Activated CD8-positive, alpha-beta T cell treated with anti-CD3 and anti-CD28 coated beads, Interleukin-2, amount 10 ng/mL, durations not matched to agents 7 days and 5 days (primary cell): ENCODE measurements at regions not wholly inside any gene's neighbourhood (a gene's known extent, or its start where the extent isn't known, plus 50 kb on each side); places are given as distances from the start of the nearest gene placed in this dataset.
"Not testable (repeated sequence)": the region's sequence is repeated elsewhere in the genome, so short reads cannot be mapped to it uniquely, and the experiment has no call there.

ENCODE experiments used
- ATAC-seq: fragments of 150-1000 bp; cut with Tn5 transposase; one replicate; pipeline ENCODE4 v1.10.0; 2021; ENCODE audit warnings: moderate library complexity
- CTCF ChIA-PET: fragments of 350-600 bp; sonication (Branson Sonifier 250); formaldehyde crosslinking; loops from one replicate; lab custom pipeline; 2021; ENCODE audit warnings: antibody characterized with exemption; lab: Charles Lee
- POLR2A ChIA-PET: fragments of 350-600 bp; sonication (Branson Sonifier 250); formaldehyde crosslinking; loops from one replicate; lab custom pipeline; 2021; ENCODE audit warnings: antibody characterized with exemption; lab: Charles Lee
- DNase-seq: peaks from one replicate; pipeline ENCODE4 v3.0.0-alpha.2; 2020
- H3K27ac Mint-ChIP-seq: one replicate; pipeline ENCODE4 v1.8.0; 2021; ENCODE audit warnings: mild to moderate bottlenecking, mixed read lengths
- H3K27me3 Mint-ChIP-seq: one replicate; pipeline ENCODE4 v1.8.0; 2021; ENCODE audit warnings: low read depth, mixed read lengths
- H3K36me3 Mint-ChIP-seq: one replicate; pipeline ENCODE4 v1.8.0; 2021; ENCODE audit warnings: low read depth, mixed read lengths
- H3K4me1 Mint-ChIP-seq: one replicate; pipeline ENCODE4 v1.8.0; 2021; ENCODE audit warnings: low read depth, mixed read lengths
- H3K4me3 Mint-ChIP-seq: one replicate; pipeline ENCODE4 v1.8.0; 2021; ENCODE audit warnings: mild to moderate bottlenecking, mixed read lengths
- H3K9me3 Mint-ChIP-seq: one replicate; pipeline ENCODE4 v1.8.0; 2022; ENCODE audit warnings: mixed read lengths; ENCODE audit not compliant: insufficient read depth

DNA sequence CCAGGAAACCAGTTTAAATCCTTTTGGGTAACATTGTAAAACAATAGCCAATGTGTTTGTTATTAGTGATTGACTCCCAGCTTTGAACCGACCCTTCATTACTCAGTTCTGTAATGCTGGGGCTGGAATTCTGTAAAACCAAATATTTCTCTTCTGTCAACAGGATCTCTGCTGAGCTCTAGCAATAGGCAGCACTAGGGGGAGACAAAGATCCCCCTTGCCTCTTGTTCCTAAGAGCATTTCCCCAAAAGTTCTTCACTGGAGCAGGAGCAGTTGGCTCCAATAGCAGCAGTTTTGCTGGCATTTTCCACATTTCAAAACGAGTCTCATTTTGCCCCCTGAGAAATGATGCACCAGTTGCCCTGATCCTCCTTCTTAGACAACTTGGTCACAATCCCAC is 1671.1 kb downstream of the MRPL39 start:
- ChIA-PET CTCF (interaction anchor here (0.5 to 2.4 kb wide), 9 partner anchors 8 to 160 kb away, joined by 3 to 9 read pairs (median 3); no protein-coding TSS in a partner anchor), POLR2A (no interaction called here)
- H3K4me3 Mint-ChIP-seq, result no peak overlapping the region
- DNase-seq (no peak), ATAC-seq (no peak)
- peaks cover 10% of the 10 kb centered on the region for H3K4me1 Mint-ChIP-seq
- H3K27me3 Mint-ChIP-seq, result peaks cover 7% of the 10 kb centered on the region
- no peaks in the 10 kb centered on the region for H3K9me3 Mint-ChIP-seq
- H3K36me3 Mint-ChIP-seq, result no peaks in the 10 kb centered on the region
- H3K27ac Mint-ChIP-seq, result no peak overlapping the region

DNA sequence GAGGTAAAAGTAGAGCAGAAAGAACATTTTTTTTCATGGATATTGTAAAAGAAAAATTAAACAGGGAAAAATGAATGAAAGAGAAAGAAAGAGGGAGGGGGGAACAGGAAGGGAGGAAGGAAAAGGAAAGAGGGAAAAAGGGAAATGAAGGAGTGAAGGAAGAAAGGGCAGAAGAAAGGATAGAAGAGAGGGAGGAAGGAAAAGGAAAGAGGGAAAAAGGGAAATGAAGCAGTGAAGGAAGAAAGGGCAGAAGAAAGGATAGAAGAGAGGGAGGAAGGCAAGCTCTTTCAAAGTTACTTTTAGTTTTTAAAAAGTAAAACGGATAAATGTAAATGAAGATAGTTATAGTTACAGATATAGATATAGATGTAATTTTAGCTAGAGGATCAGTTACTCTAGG is 1676.7 kb downstream of the MRPL39 start:
- DNase-seq (no peak), ATAC-seq (no peak)
- Mint-ChIP-seq H3K36me3 (no peaks in the 10 kb centered on the region), H3K27ac (no peak overlapping the region), H3K4me1 (peaks cover 5% of the 10 kb centered on the region), H3K27me3 (peaks cover 7% of the 10 kb centered on the region), H3K4me3 (no peak overlapping the region), H3K9me3 (no peaks in the 10 kb centered on the region)
- CTCF ChIA-PET, result no interaction called here
- POLR2A ChIA-PET, result no interaction called here

DNA sequence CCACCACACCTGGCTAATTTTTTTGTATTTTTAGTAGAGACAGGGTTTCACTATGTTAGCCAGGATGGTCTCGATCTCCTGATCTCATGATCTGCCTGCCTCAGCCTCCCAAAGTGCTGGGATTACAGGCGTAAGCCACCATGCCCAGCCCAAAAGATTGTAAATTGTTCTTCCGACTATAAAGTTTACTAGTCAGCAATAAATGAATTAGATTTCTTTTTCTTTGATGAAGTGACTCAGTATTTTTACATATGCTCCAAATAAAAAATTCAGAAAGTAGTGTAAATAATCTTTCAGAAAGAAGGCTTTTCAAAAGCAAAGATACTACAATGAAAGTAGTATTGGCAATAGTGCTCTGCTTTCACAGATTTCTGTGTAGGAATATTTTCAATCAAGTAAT is 1680.9 kb downstream of the MRPL39 start:
- H3K9me3 Mint-ChIP-seq, ATAC-seq, H3K36me3 Mint-ChIP-seq, DNase-seq, H3K4me3 Mint-ChIP-seq, H3K27me3 Mint-ChIP-seq, H3K27ac Mint-ChIP-seq, POLR2A ChIA-PET: not testable (repeated sequence)
- CTCF ChIA-PET, result interaction anchor here (2.5 kb wide), 1 partner anchor 10 kb away, joined by 8 read pairs; no protein-coding TSS in a partner anchor
- peaks cover 22% of the 10 kb centered on the region for H3K4me1 Mint-ChIP-seq

DNA sequence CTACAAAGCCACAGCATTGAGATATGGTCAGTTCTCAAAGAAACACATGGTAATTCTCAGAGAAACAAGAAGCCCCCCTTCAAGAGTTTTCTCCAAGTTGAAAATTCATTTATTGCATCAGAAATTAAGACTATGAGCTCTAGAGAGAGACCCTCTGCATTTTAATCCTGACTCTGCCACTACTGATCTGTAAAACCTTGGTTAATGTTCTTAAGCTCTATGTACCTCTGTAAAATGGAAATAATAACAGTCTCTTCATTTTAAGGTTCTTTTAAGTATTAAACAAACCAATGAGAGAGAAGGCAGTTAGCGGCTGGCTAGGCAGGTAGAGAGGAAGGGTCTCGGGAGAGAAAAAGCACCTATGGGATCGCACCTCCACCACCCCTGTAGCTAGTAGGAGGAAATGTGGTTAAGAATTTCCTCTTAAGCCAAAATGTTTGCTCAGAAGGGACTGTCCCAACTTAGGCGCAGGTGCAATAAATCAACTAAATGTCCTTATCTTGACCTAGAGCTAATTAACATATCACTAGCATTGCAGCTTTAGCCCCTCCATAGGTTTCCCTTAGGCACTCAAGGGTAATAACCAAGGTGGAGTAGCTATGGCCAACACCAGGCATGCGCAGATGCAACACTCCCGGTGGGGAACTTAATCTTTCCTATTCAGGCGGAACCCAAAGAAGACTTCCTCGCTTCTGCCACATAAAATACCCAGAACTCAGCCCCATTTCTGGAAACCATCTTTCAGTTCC is 1685.4 kb downstream of the MRPL39 start:
- Mint-ChIP-seq H3K27me3 (no peaks in the 10 kb centered on the region), H3K36me3 (no peaks in the 10 kb centered on the region), H3K4me3 (no peak overlapping the region), H3K9me3 (peaks cover 13% of the 10 kb centered on the region), H3K4me1 (peaks cover 25% of the 10 kb centered on the region), H3K27ac (peak overlapping the region; percentile 48)
- ChIA-PET CTCF (interaction anchor here (0.6 to 1.4 kb wide), 4 partner anchors 14 to 104 kb away, joined by 3 to 4 read pairs (median 3); no protein-coding TSS in a partner anchor), POLR2A (no interaction called here)
- peak; percentile 22 for DNase-seq
- ATAC-seq, result peak; percentile 60

DNA sequence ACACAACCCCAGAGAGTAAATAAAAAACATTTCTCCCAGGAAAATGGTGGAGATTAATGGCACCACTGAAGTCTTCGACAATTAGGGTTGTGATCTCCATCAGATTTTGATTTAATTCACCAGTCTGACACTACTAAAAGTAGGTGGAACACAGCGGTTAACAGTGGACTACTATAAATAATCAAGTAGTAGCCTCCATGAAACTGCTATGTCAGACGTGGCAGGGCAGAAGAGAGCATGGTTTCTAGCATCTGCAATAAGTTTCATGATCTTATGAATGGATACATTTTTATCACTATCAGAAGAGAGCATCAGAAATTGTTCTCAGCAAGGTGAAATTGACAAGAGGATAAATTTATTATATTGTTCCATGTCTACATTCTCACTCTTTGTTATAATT is 1706.6 kb downstream of the MRPL39 start:
- no peaks in the 10 kb centered on the region for H3K9me3 Mint-ChIP-seq
- no peak overlapping the region for H3K4me3 Mint-ChIP-seq
- POLR2A ChIA-PET, result no interaction called here
- DNase-seq, result no peak
- no peaks in the 10 kb centered on the region for H3K36me3 Mint-ChIP-seq
- H3K27me3 Mint-ChIP-seq, result no peaks in the 10 kb centered on the region
- peaks cover 3% of the 10 kb centered on the region for H3K4me1 Mint-ChIP-seq
- CTCF ChIA-PET, result no interaction called here
- H3K27ac Mint-ChIP-seq, result no peak overlapping the region
- ATAC-seq, result no peak

DNA sequence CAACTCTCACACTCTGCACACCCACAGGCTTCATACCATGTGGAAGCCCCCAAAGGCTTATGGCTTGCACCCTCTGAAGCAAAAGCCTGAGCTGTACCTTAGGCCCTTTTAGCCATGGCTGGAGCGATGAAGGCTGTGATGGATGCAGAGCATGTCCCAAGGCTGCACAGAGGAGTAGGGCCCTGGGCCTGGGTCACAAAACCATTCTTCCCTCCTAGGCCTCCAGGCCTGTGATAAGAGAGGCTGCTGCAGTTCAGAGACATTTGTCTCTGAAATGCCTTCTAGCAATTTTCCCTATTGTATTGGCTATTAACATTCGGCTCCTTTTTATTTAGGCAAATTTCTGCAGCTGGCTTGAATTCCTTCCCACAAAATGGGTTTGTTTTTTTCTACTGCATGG is 1707.7 kb downstream of the MRPL39 start:
- ATAC-seq (no peak), DNase-seq (no peak)
- Mint-ChIP-seq H3K4me3 (no peak overlapping the region), H3K36me3 (no peaks in the 10 kb centered on the region), H3K9me3 (no peaks in the 10 kb centered on the region), H3K27ac (no peak overlapping the region), H3K4me1 (no peaks in the 10 kb centered on the region), H3K27me3 (no peaks in the 10 kb centered on the region)
- CTCF ChIA-PET, result interaction anchor here (0.9 kb wide), 1 partner anchor 16 kb away, joined by 4 read pairs; no protein-coding TSS in a partner anchor
- POLR2A ChIA-PET, result no interaction called here

DNA sequence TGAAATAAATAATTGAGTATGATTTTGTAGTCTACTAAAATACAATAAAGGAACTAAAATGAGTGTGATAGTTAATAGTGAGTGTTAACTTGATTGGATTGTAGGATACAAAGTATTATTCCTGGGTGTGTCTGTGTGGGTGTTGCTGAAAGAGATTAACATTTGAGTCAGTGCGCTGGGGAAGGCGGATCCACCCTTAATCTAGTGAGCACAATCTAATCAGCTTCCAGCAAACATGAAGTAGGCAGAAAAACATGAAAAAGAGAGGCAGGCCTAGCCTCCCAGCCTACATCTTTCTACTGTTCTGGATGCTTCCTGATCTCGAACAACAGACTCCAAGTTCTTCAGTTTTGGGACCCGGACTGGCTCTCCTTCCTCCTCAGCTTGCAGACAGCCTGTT is 1716.6 kb downstream of the MRPL39 start:
- Mint-ChIP-seq H3K9me3 (no peaks in the 10 kb centered on the region), H3K27ac (no peak overlapping the region), H3K27me3 (no peaks in the 10 kb centered on the region), H3K4me3 (no peak overlapping the region), H3K4me1 (peaks cover 19% of the 10 kb centered on the region), H3K36me3 (peaks cover 7% of the 10 kb centered on the region)
- no peak for ATAC-seq
- CTCF ChIA-PET, result interaction anchor here (1.3 kb wide), 1 partner anchor 37 kb away, joined by 3 read pairs; no protein-coding TSS in a partner anchor
- POLR2A ChIA-PET, result no interaction called here
- DNase-seq, result no peak

DNA sequence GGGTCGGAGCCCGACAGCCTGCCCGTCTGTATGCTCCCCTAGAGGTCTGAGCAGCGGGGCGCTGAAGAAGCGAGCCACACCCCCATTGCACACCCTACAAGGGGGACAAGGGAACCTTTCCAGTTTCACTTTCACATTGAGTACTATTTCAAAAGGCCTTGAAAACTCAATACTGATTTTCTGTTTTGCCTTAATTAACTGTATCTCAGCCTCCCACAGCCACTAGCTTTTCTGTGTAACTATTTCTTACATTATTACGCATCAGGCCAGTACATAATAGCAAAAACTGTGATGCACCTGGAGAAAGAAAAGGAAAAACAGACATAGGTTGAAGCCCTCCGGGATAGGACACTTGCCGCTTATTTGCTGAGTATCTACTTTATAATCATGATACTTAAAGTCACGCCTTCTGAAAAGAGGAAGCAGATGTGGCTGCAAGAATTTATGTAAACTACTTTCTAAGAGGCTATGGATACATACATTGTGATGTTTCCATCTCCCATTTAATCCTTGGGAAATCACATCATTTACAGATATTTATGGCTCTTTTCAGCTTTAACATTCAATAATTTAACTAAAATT is 1719.5 kb downstream of the MRPL39 start:
- peaks cover 19% of the 10 kb centered on the region for H3K4me1 Mint-ChIP-seq
- no peaks in the 10 kb centered on the region for H3K9me3 Mint-ChIP-seq
- POLR2A ChIA-PET, result no interaction called here
- CTCF ChIA-PET, result interaction anchor here (0.9 to 1.5 kb wide), 2 partner anchors 31 to 81 kb away, joined by 3 to 5 read pairs; no protein-coding TSS in a partner anchor
- ATAC-seq (peak; percentile 98), DNase-seq (peak; percentile 67)
- H3K27me3 Mint-ChIP-seq, result peaks cover 2% of the 10 kb centered on the region
- H3K36me3 Mint-ChIP-seq, result peaks cover 7% of the 10 kb centered on the region
- H3K27ac Mint-ChIP-seq, result peak overlapping the region; percentile 82
- peak overlapping the region; percentile 70 for H3K4me3 Mint-ChIP-seq

DNA sequence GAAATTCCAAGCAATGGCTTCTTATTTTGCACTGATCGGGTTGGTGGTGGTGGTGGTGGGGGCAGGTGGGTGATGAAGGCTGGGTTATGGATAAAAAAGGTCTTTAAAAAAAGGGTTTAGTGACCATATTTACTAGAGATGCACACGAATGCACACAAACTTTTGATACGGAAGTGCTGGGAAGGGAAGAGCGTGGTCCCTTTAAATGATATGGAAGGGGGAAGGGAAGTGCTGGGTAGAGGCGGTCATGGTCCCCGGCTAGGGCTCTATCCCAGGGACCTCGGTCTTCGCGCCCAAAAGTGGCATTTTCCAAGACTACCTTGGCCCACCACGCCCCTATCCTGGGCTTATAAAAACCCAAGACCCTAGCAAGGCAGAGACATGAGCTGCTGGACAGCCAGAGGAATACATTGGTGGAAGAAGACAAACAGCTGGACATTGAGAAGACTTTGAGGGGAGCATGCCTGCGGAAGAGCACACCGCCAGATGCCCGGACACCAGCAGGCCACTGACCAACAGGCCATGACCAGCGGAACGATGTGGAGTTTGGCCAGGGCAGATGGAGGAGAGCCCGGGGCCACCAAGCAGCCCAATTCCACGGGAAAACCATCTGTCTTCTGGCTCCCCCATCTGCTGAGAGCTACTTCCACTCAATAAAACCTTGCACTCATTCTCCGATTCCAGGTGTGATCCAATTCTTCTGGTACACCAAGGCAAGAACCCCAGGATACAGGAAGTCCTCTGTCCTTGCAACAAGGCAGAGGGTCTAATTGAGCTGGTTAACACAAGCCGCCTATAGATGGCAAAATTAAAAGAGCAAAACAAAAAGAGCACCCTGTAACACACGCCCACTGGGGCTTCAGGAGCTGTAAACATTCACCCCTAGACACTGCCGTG is 1720.2 kb downstream of the MRPL39 start:
- CTCF ChIA-PET, result interaction anchor here (0.9 to 1.5 kb wide), 2 partner anchors 31 to 82 kb away, joined by 3 to 5 read pairs; no protein-coding TSS in a partner anchor
- POLR2A ChIA-PET, result no interaction called here
- H3K27me3 Mint-ChIP-seq, result peaks cover 2% of the 10 kb centered on the region
- DNase-seq (no peak), ATAC-seq (peak; percentile 40)
- peak overlapping the region; percentile 82 for H3K27ac Mint-ChIP-seq
- H3K9me3 Mint-ChIP-seq, result no peaks in the 10 kb centered on the region
- H3K4me3 Mint-ChIP-seq, result peak overlapping the region; percentile 70
- peaks cover 19% of the 10 kb centered on the region for H3K4me1 Mint-ChIP-seq
- H3K36me3 Mint-ChIP-seq, result peaks cover 7% of the 10 kb centered on the region

DNA sequence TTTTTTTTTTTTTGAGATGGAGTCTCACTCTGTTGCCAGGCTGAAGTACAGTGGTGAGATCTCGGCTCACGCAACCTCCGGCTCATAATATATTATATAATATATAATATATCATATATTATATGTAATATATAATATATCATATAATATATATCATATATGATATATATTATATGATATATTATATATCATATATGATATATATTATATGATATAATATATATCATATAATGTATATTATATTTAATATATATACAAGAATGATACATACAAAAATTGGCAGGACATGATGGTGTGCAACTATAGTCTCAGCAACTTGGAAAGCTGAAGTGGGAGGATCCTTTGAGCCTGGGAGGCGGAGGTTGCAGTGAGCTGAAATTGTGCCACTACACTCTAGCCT is 1725.5 kb downstream of the MRPL39 start:
- H3K9me3 Mint-ChIP-seq, result no peaks in the 10 kb centered on the region
- peaks cover 2% of the 10 kb centered on the region for H3K4me1 Mint-ChIP-seq
- H3K4me3 Mint-ChIP-seq, result no peak overlapping the region
- POLR2A ChIA-PET, result no interaction called here
- H3K27ac Mint-ChIP-seq, result no peak overlapping the region
- H3K27me3 Mint-ChIP-seq, result peaks cover 5% of the 10 kb centered on the region
- H3K36me3 Mint-ChIP-seq, result no peaks in the 10 kb centered on the region
- ATAC-seq (no peak), DNase-seq (no peak)
- CTCF ChIA-PET, result no interaction called here

DNA sequence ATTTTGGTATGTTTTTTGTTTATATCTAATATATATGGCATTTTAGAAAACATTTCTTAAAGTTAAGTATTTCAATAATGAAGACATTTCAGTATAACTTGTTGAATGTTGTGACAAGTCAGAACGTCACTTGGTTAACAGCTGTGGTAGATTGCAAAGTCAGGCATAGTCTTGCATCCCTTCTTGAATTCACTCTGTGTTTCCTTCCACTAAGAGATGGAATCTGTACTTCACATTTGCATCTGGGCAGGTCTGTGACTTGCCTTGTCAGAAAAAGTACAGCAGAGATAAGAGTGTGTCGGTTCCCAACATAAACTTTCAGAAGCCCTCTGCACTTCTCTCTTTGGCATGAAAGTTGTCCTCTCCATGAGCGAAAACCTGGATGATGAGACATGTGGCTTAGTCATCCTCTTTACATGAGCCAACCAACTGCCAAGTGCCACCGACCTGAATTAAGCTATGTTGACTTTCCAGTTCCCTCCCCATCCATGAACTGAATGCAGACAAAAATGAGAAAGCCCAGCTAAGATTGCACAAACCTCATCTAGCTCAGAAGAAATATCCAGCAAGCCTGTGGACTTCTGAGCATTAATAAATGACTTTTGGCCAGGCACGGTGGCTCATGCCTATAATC is 1730.2 kb downstream of the MRPL39 start:
- ATAC-seq (no peak), DNase-seq (no peak)
- H3K27me3 Mint-ChIP-seq, result peaks cover 3% of the 10 kb centered on the region
- H3K27ac Mint-ChIP-seq, result no peak overlapping the region
- CTCF ChIA-PET, result no interaction called here
- no peaks in the 10 kb centered on the region for H3K36me3 Mint-ChIP-seq
- no peak overlapping the region for H3K4me3 Mint-ChIP-seq
- H3K9me3 Mint-ChIP-seq, result no peaks in the 10 kb centered on the region
- H3K4me1 Mint-ChIP-seq, result peaks cover 5% of the 10 kb centered on the region
- POLR2A ChIA-PET, result no interaction called here
